ENCODE measurements at regions not wholly inside any gene's neighbourhood (a gene's known extent, or its start where the extent isn't known, plus 50 kb on each side); places are given as distances from the start of the nearest gene placed in this dataset.

DNA sequence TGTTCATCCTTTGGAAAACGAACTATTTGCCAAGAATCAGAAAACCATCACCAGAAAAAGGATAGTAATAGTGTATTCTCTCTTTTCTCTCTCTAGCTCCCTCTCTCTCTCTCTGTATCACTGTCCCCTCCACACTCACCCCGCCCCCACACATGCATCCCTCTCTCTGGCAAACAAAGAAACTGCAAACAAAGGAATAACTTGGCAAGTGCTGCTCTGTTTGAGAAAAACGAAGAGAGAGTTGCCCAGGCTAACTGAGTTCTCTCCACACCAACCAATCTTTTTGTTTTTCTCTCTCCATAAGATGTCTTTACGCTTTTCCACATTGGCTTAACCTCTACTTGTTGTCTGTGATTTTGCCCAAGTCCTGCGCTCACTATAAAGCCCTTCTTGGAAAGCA, 316.2 kb downstream of the EPHA4 start:
- TF ChIP-seq EP300 (IDR thresholded peaks at IDR 0.05), result no peak
- TF ChIP-seq, protein P1, sequence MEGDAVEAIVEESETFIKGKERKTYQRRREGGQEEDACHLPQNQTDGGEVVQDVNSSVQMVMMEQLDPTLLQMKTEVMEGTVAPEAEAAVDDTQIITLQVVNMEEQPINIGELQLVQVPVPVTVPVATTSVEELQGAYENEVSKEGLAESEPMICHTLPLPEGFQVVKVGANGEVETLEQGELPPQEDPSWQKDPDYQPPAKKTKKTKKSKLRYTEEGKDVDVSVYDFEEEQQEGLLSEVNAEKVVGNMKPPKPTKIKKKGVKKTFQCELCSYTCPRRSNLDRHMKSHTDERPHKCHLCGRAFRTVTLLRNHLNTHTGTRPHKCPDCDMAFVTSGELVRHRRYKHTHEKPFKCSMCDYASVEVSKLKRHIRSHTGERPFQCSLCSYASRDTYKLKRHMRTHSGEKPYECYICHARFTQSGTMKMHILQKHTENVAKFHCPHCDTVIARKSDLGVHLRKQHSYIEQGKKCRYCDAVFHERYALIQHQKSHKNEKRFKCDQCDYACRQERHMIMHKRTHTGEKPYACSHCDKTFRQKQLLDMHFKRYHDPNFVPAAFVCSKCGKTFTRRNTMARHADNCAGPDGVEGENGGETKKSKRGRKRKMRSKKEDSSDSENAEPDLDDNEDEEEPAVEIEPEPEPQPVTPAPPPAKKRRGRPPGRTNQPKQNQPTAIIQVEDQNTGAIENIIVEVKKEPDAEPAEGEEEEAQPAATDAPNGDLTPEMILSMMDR (IDR thresholded peaks at IDR 0.05), result no peak
- no peak for TF ChIP-seq POLR2A (IDR thresholded peaks at IDR 0.05)
